GM12878 (cell line): ENCODE measurements at regions not wholly inside any gene's neighbourhood (a gene's known extent, or its start where the extent isn't known, plus 50 kb on each side); places are given as distances from the start of the nearest gene placed in this dataset.

Experiments
- ATAC-seq: fragments of 200-7000 bp; cut with Tn5 transposase; 3 replicates; pipeline ENCODE4 v1.9.1; 2020; ENCODE audit warnings: mild to moderate bottlenecking, moderate library complexity
- BruUV-seq: library from RNA; stranded (reverse); fragments of 400-500 nt; replicated peaks from 2 replicates; lab custom pipeline; 2021; lab: Mats Ljungman, UMichigan
- CTCF ChIA-PET: fragments of 300-600 bp; sonication (Branson Sonifier 250); formaldehyde crosslinking; extraction: SDS; loops from one replicate; lab custom pipeline; 2021; ENCODE audit warnings: inconsistent platforms; lab: Yijun Ruan, JAX
- POLR2A ChIA-PET: fragments of 350-600 bp; formaldehyde crosslinking; extraction: SDS; loops from one replicate; lab custom pipeline; 2021; ENCODE audit warnings: inconsistent platforms; lab: Charles Lee
- RAD21 ChIA-PET: fragments of 300-600 bp; sonication (Branson Sonifier 250); formaldehyde crosslinking; loops from one replicate; lab custom pipeline; 2023; ENCODE audit warnings: antibody characterized with exemption; ENCODE audit not compliant: unreplicated experiment; lab: Charles Lee
- SMC1A ChIA-PET: fragments of 300-600 bp; sonication (Branson Sonifier 250); formaldehyde crosslinking; loops from one replicate; lab custom pipeline; 2023; ENCODE audit not compliant: unreplicated experiment, uncharacterized antibody; lab: Charles Lee
- DNase-seq: peaks from one replicate; pipeline ENCODE4 v3.0.0-alpha.2; 2011; ENCODE audit warnings: low read depth, low spot score
- FAIRE-seq: peaks from 3 replicates; lab custom pipeline; 2011; peaks lifted over from hg19 to GRCh38; lab: Jason Lieb, UNC
- H2AFZ ChIP-seq: 2 replicates; pipeline ENCODE4 v1.6.0; 2011; ENCODE audit warnings: low read depth, low read length, control low read depth; ENCODE audit not compliant: control insufficient read depth
- H3K27ac ChIP-seq: 2 replicates; pipeline ENCODE4 v1.5.1; 2011; ENCODE audit warnings: control low read depth; ENCODE audit not compliant: control insufficient read depth, insufficient read depth
- H3K27me3 ChIP-seq, 2 experiments: replicated peaks in 1 of 2; 2 replicates each; pipeline versions ENCODE4 v1.6.0 to v1.6.1; 2011; ENCODE audit warnings: low read length in 1 of 2; ENCODE audit not compliant: control insufficient read depth in 2 of 2, insufficient read depth in 2 of 2
- H3K36me3 ChIP-seq, 2 experiments: 2 replicates each; pipeline ENCODE4 v1.5.1; 2011; ENCODE audit warnings: low read length in 1 of 2; ENCODE audit not compliant: control insufficient read depth in 2 of 2, insufficient read depth in 2 of 2
- H3K4me1 ChIP-seq: 2 replicates; pipeline ENCODE4 v1.6.1; 2011; ENCODE audit warnings: mild to moderate bottlenecking, low read length, moderate library complexity, mixed read lengths; ENCODE audit not compliant: control insufficient read depth, insufficient read depth
- H3K4me2 ChIP-seq: 2 replicates; pipeline ENCODE4 v1.6.0; 2011; ENCODE audit warnings: control low read depth; ENCODE audit not compliant: control insufficient read depth, insufficient read depth
- H3K4me3 ChIP-seq: fragments of 200-600 bp; sonication (generic); 2 replicates; pipeline ENCODE4 v1.5.1; 2016
- H3K79me2 ChIP-seq: 2 replicates; pipeline ENCODE4 v1.6.0; 2011; ENCODE audit warnings: low read length; ENCODE audit not compliant: control insufficient read depth, insufficient read depth
- H3K9ac ChIP-seq: 2 replicates; pipeline ENCODE4 v1.8.0; 2011; ENCODE audit warnings: low read length, control low read depth, mixed read lengths; ENCODE audit not compliant: control insufficient read depth, insufficient read depth
- H3K9me3 ChIP-seq: replicated peaks from 3 replicates; pipeline ENCODE4 v1.5.1; 2011; ENCODE audit warnings: mild to moderate bottlenecking, low read length; ENCODE audit not compliant: control insufficient read depth, insufficient read depth
- H4K20me1 ChIP-seq: 2 replicates; pipeline ENCODE4 v1.6.0; 2011; ENCODE audit not compliant: control insufficient read depth, insufficient read depth
- ATF7 ChIP-seq: fragments of 450-650 bp; IDR thresholded peaks from 2 replicates; pipeline ENCODE4 v1.6.1; 2016; ENCODE audit warnings: low read depth, mild to moderate bottlenecking
- BCL11A ChIP-seq: IDR thresholded peaks from 2 replicates; pipeline ENCODE4 v1.6.1; 2011; ENCODE audit warnings: low read depth, low read length
- CEBPB ChIP-seq, 2 experiments: fragments of 150-350 bp in 1 of 2; IDR thresholded peaks; 2 replicates each; pipeline ENCODE4 v1.6.1; 2012 to 2014; ENCODE audit warnings: low read depth in 2 of 2, low read length in 2 of 2, borderline replicate concordance in 1 of 2, inconsistent platforms in 1 of 2
- EP300 ChIP-seq, 2 experiments: fragments of 150-350 bp in 1 of 2; IDR thresholded peaks; 2 replicates each; pipeline ENCODE4 v1.6.1; 2011 to 2012; ENCODE audit warnings: low read depth in 2 of 2, low read length in 2 of 2, borderline replicate concordance in 1 of 2, improper control_type of control experiment in 1 of 2, inconsistent platforms in 1 of 2; ENCODE audit not compliant: control insufficient read depth in 1 of 2
- IRF4 ChIP-seq: IDR thresholded peaks from 2 replicates; pipeline ENCODE4 v1.6.1; 2011; ENCODE audit warnings: low read depth, low read length
- NKRF ChIP-seq: fragments of 450-650 bp; conservative IDR thresholded peaks from 2 replicates; pipeline ENCODE4 v1.6.1; 2017; ENCODE audit warnings: mild to moderate bottlenecking, moderate library complexity
- NR2C2 ChIP-seq: IDR thresholded peaks from 2 replicates; pipeline ENCODE4 v1.6.1; 2011; ENCODE audit warnings: borderline replicate concordance, low read depth; ENCODE audit not compliant: control insufficient read depth, insufficient read length
- RBBP5 ChIP-seq: fragments of 200-600 bp; sonication (generic); conservative IDR thresholded peaks from 2 replicates; pipeline ENCODE4 v1.6.1; 2016
- SPI1 ChIP-seq: IDR thresholded peaks from 2 replicates; pipeline ENCODE4 v1.6.1; 2011; ENCODE audit warnings: low read depth, mild to moderate bottlenecking, low read length, moderate library complexity, borderline replicate concordance; ENCODE audit not compliant: insufficient read depth
- ZNF622 ChIP-seq: fragments of 450-650 bp; IDR thresholded peaks from 2 replicates; pipeline ENCODE4 v1.6.1; 2017; ENCODE audit warnings: mild to moderate bottlenecking, inconsistent platforms
- WGBS: methylation state at CpG from one replicate; pipeline ENCODE4 v1.1.6; 2016; ENCODE audit warnings: low lambda C conversion rate; ENCODE audit not compliant: insufficient replicate concordance, insufficient coverage; ENCODE audit errors: missing lambda C conversion rate; 5-methylcytosine and 5-hydroxymethylcytosine counted together
- in situ Hi-C: fragments of 300-500 bp; cut with MboI; formaldehyde crosslinking; loops from 9 replicates; pipeline ENCODE4 v1.14.3; 2018; ENCODE audit warnings: mixed read lengths
- intact Hi-C: fragments of 100-400 bp; cut with micrococcal nuclease; formaldehyde crosslinking; loops from one replicate; pipeline ENCODE4 v1.14.2; 2022; ENCODE audit not compliant: unreplicated experiment
- TF ChIP-seq, protein P1 (sequence below): fragments of 450-650 bp; IDR thresholded peaks from 2 replicates; pipeline ENCODE4 v1.6.1; 2014; ENCODE audit warnings: mild to moderate bottlenecking
- TF ChIP-seq, protein P2 (sequence below): IDR thresholded peaks from 2 replicates; pipeline ENCODE4 v1.6.1; 2012; ENCODE audit warnings: mild to moderate bottlenecking, low read depth, low read length

GRCh38 chr6:108760126-108761050 is 87.8 kb upstream of the ARMC2 start (continued):
- no peak for TF ChIP-seq CEBPB (IDR thresholded peaks at IDR 0.05; ENCODE audit: borderline replicate concordance in 1 of 2, low read depth in 2 of 2, low read length in 2 of 2)
- TF ChIP-seq NR2C2 = no peak
- TF ChIP-seq, protein P1, sequence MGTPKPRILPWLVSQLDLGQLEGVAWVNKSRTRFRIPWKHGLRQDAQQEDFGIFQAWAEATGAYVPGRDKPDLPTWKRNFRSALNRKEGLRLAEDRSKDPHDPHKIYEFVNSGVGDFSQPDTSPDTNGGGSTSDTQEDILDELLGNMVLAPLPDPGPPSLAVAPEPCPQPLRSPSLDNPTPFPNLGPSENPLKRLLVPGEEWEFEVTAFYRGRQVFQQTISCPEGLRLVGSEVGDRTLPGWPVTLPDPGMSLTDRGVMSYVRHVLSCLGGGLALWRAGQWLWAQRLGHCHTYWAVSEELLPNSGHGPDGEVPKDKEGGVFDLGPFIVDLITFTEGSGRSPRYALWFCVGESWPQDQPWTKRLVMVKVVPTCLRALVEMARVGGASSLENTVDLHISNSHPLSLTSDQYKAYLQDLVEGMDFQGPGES = no peak
- TF ChIP-seq EP300 (IDR thresholded peaks at IDR 0.05; ENCODE audit: borderline replicate concordance in 1 of 2, control insufficient read depth in 1 of 2, low read depth in 2 of 2, low read length in 2 of 2) = no peak
- no peak for TF ChIP-seq ATF7
- TF ChIP-seq BCL11A = no peak
- no peak for TF ChIP-seq ZNF622

GRCh38 chr6:108762394-108762793 is 85.8 kb upstream of the ARMC2 start:
- BruUV-seq = no TSS peak
- no peak overlapping the region for H3K4me3 ChIP-seq
- in situ Hi-C loops = no loop called here
- no peak overlapping the region for H3K27ac ChIP-seq
- ChIA-PET POLR2A (no interaction called here), SMC1A (no interaction called here), CTCF (no interaction called here), RAD21 (no interaction called here)
- no peak overlapping the region for H3K4me2 ChIP-seq
- intact Hi-C loops = no loop called here
- H3K27me3 ChIP-seq = peaks cover 5 to 12% of the 10 kb centered on the region in 2 experiments
- no peak overlapping the region for H2AFZ ChIP-seq
- ATAC-seq (no peak), DNase-seq (no peak), FAIRE-seq (no peak)
- H3K36me3 ChIP-seq = no peaks in the 10 kb centered on the region
- H3K9ac ChIP-seq = no peak overlapping the region
- 0% methylated on average over 1 of the region's 1 CpG for WGBS
- H3K9me3 ChIP-seq = no peaks in the 10 kb centered on the region
- no peaks in the 10 kb centered on the region for H3K4me1 ChIP-seq
- H4K20me1 ChIP-seq = no peaks in the 10 kb centered on the region
- H3K79me2 ChIP-seq = no peaks in the 10 kb centered on the region
- TF ChIP-seq SPI1 = peak; percentile 50; the same call in 1 of the 2 replicates
- TF ChIP-seq NKRF = no peak
- TF ChIP-seq, protein P2, sequence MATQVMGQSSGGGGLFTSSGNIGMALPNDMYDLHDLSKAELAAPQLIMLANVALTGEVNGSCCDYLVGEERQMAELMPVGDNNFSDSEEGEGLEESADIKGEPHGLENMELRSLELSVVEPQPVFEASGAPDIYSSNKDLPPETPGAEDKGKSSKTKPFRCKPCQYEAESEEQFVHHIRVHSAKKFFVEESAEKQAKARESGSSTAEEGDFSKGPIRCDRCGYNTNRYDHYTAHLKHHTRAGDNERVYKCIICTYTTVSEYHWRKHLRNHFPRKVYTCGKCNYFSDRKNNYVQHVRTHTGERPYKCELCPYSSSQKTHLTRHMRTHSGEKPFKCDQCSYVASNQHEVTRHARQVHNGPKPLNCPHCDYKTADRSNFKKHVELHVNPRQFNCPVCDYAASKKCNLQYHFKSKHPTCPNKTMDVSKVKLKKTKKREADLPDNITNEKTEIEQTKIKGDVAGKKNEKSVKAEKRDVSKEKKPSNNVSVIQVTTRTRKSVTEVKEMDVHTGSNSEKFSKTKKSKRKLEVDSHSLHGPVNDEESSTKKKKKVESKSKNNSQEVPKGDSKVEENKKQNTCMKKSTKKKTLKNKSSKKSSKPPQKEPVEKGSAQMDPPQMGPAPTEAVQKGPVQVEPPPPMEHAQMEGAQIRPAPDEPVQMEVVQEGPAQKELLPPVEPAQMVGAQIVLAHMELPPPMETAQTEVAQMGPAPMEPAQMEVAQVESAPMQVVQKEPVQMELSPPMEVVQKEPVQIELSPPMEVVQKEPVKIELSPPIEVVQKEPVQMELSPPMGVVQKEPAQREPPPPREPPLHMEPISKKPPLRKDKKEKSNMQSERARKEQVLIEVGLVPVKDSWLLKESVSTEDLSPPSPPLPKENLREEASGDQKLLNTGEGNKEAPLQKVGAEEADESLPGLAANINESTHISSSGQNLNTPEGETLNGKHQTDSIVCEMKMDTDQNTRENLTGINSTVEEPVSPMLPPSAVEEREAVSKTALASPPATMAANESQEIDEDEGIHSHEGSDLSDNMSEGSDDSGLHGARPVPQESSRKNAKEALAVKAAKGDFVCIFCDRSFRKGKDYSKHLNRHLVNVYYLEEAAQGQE = no peak
- no peak for TF ChIP-seq RBBP5
- TF ChIP-seq IRF4 = no peak
